ENCODE measurements at regions not wholly inside any gene's neighbourhood (a gene's known extent, or its start where the extent isn't known, plus 50 kb on each side); places are given as distances from the start of the nearest gene placed in this dataset.
"Not testable (repeated sequence)": the region's sequence is repeated elsewhere in the genome, so short reads cannot be mapped to it uniquely, and the experiment has no call there.

DNA sequence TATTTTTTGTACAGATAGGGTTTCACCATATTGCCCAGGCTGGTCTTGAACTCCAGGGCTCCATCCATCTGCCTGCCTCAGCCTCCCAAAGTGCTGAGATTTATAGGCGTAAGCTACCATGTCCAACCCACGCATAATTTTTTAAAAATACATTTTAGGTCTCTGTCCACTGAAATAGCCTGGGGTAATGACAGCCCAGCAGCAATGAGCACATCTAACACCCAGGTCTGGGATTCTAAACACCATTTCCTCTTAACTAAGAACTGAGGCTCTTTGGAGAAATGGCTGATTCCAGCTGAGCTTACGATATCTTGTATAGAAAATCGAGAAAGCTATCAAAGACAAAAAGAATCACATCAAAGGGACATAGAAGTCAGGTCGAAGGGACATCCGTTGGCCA is 245.3 kb downstream of the PARN start:
- no peak for ATAC-seq (ENCODE audit: poor library complexity)
- intact Hi-C loops (cut with DNase I) = no loop called here

DNA sequence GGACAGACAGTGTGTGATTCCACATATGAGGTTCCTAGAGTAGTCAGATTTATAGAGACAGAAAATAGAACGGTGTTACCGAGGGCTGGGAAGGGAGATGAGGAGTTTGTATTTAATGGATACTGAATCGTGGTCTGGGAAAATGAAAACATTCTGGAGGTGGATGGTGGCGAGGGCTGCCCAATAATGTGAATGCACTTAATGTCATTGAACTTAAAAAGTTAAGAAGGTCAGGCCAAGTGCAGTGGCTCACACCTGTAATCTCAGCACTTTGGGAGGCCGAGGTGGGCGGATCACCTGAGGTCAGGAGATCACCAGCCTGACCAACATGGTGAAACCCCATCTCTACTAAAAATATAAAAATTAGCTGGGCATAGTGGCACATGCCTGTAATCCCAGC is 246.2 kb downstream of the PARN start:
- DNase-seq; intact Hi-C loops (cut with DNase I); ATAC-seq (ENCODE audit: poor library complexity): not testable (repeated sequence)

More for the DNA sequence above, 245.3 kb downstream of the PARN start:
- DNase-seq = no peak

DNA sequence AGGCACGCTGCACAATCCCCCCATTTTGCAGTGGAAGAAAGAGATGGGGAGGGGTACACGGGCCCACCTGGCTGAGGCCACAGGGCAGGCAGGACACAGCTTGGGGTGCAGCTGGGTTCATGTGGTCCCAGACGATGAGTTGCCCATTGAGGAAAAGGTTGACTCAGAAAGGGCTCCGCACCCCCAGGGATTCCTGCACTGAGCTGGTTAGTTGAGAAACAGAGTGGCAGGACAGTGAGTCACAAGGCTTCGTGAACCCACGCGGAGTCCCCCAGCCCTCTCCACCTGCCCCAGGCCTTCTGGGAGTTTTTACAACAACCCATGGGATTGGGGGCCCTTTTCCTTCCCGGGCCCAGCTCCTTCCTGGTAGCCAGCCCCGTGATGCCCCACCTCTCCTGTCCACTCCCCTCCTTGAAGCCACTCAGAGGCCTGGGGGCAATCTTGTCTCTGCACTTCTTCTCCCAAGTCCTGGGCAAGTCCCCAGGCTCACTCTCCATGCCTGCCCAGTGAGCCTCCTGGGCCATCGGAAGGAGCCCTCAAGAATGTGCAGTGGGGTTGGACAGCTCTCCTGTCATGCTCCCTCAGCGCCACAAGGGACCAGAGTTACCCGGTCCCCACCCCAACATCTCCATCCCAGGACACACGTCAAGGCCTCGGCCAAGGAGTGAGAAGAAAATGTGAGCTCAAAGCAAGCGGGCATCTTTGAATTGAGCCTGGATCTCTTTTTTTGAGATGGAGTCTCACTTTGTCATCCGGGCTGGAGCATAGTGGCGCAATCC is 251.2 kb downstream of the PARN start:
- intact Hi-C loops (cut with DNase I) = no loop called here
- DNase-seq (no peak), ATAC-seq (ENCODE audit: poor library complexity) (no peak)

DNA sequence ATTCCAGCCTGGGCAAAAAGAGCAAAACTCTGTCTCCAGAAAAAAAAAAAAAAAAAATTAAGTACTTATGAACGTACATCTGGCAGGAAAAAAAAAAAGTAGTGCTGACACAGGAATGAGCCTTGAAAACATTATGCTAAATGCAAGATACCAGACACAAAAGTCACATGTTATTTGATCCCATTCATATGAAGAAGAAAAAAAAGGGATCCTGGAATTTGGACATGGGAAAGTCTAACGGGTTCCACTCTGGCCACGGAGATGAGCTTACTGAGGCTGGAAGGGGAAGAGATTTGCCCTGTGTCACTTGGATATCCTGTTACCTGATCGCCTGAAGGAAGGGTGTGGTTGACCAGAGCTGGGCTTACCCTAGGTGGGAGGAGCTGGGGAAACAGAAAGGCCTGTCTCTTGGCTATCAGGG is 251.9 kb downstream of the PARN start:
- no peak for DNase-seq
- no peak for ATAC-seq (ENCODE audit: poor library complexity)
- intact Hi-C loops (cut with DNase I) = no loop called here

DNA sequence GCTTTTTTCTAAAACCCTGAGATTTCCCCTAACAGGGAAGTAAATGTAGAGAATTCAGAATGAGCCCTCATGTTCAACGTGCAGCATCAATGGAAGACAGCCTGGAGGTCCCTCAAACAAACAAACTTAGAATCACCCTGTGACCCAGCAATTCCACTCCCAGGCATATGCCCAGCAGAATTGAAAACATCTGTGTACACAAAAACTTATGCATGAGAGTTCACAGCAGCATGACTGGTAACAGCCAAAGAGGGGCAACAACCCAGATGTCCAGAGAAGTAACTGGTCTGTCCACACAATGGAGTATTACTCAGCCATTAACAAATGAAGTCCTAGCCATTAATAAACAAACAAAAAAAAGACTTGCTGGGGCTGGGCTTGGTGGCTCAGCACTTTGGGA is 252.7 kb downstream of the PARN start:
- DNase-seq = no peak
- intact Hi-C loops (cut with DNase I) = no loop called here
- ATAC-seq (ENCODE audit: poor library complexity) = no peak

DNA sequence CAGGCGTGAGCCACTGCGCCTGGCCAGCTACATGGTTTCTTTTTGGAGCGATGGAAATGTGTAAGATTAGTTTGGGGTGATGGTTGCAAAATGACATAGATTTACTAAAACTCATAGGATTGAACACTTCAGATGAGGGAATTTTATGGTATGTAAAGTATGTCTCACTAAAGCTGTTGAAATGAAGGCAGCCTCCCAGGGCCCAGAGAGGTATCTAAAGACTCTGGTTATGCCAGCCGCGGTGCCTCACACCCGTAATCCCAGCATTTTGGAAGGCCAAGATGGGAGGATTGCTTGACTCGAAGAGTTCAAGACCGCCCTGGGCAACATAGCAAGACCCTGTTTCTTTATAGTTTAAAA is 254.9 kb downstream of the PARN start:
- DNase-seq (no peak), ATAC-seq (ENCODE audit: poor library complexity) (no peak)
- intact Hi-C loops (cut with DNase I) = no loop called here

DNA sequence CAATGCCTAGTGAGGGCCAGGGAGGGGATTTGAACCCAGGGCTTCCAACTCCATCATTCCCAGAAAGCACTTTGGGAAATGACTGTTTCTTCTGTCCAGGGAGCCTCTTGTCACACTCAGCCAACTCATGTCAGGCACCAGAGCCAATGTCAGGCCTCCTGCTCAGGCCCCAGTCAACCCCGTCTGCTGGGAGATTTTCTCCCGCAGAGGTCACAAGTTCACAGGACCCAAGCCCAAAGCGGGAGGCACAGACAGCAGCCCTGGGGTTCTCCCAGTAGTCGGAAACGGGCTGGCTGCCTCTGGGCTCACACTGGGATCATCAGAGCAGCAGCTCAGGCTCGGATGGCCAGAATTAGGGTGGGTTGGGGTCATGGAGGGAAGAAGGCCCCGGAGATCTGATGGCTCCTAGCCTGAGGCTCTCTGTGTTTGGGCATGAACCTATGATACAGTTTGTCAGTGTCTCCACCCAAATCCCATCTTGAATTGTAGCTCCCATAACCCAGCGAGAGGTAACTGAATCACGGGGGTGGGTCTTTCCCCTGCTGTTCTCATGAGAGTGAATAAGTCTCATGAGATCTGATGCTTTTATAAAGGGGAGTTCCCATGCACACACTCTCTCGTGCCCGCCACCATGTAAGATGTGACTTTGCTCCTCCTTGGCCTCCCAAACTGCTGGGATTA is 255.5 kb downstream of the PARN start:
- DNase-seq (no peak), ATAC-seq (ENCODE audit: poor library complexity) (no peak)
- intact Hi-C loops (cut with DNase I) = no loop called here

DNA sequence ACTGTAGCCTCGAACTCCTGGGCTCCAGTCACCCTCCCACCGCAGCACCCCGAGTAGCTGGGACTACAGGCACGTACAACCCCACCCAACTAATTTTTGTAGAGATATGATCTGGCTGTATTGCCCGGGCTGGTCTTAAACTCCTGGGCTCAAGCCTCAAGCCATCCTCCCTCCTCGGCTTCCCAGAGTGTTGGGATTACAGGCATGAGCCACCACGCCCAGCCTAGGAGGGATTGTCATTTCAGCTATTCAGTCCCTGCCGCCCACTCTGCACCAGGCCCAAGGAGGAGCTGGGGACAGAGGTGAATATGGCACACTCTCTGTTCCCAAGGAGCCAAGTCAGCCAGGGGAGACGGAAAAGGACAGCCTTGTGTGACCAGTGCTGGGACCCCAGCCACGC is 256.2 kb downstream of the PARN start:
- intact Hi-C loops (cut with DNase I) = no loop called here
- no peak for DNase-seq
- no peak for ATAC-seq (ENCODE audit: poor library complexity)

DNA sequence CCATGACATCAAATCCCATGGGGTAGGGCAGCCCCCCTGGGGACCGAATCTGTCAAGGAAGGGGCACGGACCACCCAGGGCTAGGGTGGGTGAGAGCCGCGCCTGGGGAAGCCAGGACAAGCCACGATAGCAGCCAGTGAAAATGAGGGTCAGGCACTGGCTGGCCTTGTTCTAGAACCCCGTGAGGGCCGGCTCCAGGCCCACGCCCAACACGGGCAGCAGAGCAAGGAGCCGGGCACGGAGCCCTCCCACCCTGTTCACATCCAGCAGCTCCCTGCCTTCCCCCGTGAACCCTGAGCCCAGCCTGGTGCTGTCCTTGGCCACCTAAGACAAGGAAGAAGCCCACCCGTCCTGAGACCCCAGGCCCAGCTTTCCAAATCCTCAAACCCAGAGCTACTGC is 256.7 kb downstream of the PARN start:
- ATAC-seq (ENCODE audit: poor library complexity) = no peak
- no peak for DNase-seq
- intact Hi-C loops (cut with DNase I) = no loop called here

DNA sequence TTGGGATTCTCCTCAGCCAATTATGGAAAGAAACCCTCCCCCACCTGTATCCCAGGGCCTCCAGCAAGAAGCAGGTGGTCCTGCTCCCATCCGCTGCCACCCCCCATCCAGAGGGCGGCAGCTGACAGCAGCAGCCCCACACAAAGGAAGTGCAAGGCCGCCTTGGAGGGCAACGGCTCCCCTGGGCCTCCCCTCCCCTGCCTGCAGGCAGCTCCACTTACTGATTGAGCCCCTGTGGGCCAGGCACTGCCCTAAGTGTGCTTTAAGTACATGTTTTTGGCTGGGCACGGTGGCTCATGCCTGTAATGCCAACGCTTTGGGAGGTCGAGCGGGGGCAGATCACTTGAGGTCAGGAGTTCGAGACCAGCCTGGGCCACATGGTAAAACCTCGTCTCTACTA is 257.6 kb downstream of the PARN start:
- intact Hi-C loops (cut with DNase I) = no loop called here
- ATAC-seq (ENCODE audit: poor library complexity) (peak; percentile 22), DNase-seq (no peak)

DNA sequence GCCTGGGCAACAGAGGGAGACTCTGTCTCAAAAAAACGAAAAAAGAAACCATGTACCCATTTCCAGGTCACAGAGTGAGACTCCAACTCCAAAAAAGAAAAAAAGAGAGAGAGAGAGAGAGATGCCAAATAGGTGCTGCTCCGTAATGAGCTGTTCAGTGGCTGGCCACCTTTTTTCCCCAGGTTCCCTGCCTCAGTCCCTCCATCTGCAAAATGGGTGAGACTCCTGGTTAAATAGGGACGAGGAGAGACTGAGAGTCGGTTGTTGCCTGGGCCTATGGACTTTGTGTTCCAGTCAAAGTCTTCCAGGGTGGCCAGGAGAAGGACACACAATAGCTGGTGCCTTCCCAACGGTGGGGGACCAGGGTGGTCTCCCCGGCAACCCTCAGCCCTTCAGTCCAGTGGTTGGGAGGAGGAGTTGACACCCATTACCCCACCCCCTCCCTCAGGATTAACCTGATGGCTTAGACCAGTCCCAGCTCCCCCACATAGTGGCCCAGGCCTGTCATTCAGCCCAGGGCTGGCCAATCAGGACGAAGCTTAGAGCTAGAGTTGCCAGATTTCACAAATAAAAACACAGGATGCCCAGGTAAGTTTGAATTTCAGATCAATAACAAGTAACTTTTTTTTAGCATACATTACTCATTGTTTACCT is 258.2 kb downstream of the PARN start:
- no peak for ATAC-seq (ENCODE audit: poor library complexity)

DNA sequence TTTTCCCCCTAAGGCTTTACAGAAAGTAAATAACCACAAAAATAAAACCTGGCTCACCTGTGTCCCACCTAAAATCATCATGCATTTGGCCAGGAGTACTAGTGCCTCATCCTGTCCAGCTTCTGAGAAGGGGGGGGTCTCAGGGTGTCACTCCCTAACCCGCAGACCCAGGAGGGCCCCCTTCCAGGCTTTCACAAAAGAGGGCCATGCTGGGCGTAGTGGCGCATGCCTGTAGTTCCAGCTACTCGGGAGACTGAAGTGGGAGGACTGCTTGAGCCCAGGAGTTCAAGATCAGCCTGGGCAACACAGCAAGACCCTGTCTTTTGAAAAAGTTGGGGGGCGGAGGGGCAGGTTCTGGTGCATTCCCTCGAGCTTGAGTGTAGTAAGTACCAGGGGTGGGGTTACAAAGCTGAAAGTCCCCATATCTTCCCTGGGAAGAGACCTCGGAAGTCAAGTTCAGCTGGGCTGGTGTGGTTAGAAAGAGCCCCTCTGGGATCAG is 259.3 kb downstream of the PARN start:
- intact Hi-C loops (cut with DNase I) = no loop called here
- DNase-seq = no peak
- ATAC-seq (ENCODE audit: poor library complexity) = no peak

More for the DNA sequence above, 258.2 kb downstream of the PARN start:
- intact Hi-C loops (cut with DNase I) = no loop called here
- DNase-seq = no peak

DNA sequence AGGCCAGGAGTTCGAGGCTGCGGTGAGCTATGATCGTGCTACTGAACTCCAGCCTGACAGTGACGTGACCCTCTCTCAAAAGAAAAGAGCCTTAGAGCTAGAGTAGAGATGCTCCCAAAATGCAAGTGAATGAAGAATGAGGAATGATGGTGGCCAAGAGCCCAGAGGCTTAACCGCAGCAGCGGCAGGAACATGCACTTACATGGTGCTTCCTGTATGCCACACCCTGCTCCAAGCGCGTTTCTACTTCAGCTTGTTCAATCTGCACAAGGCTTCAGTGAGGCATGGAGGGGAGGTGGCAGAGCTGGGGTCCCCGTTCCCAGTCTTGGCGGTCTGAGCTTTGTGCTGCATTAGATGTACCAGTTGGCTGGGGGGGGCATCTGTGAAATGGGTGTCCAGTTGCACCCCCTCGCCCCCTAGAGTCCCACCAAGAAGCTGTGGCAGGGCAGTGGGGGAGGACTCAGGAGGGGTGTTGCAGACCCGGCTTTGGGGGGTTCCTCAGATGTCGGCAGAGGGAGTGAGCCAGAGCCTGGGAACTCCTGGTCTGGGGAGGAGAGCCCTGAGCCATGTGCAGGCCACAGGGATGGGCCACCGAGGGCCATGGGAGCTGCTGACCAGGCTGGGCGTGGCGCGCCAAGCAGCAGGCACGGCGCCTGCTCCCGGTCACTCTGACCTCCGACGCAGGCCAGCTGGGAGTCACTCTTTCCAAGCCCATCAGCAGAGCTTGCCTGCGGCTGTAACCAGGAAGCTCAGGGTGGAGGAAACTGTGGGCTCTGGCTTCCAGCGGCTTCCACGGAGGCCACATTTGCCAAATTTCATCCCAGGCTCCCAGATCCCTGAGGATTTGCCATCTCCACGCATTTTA is 260.1 kb downstream of the PARN start:
- peak; percentile 88 for ATAC-seq (ENCODE audit: poor library complexity)
- DNase-seq = peak; percentile 82
- intact Hi-C loops (cut with DNase I) = no loop called here

DNA sequence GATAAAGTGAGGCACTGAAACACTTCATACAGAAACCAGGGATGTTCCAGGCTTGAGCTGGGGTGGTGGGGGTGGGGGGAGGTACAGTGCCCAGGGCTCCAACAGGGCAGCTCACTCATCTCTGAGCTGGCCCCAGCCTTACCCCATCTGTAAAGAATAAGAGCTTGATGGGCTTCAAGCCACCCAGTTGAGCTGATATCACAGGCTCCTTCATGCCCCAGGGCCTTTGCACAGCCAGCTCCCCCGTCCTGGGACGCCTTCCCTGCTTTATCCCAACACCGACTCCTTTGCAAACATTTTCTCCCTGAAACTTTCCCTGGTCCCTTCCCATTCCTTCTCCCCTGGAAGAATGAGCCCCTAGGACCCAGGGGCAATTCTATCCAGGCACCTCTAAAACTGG is 261.7 kb downstream of the PARN start:
- DNase-seq = no peak
- no peak for ATAC-seq (ENCODE audit: poor library complexity)
- intact Hi-C loops (cut with DNase I) = no loop called here

DNA sequence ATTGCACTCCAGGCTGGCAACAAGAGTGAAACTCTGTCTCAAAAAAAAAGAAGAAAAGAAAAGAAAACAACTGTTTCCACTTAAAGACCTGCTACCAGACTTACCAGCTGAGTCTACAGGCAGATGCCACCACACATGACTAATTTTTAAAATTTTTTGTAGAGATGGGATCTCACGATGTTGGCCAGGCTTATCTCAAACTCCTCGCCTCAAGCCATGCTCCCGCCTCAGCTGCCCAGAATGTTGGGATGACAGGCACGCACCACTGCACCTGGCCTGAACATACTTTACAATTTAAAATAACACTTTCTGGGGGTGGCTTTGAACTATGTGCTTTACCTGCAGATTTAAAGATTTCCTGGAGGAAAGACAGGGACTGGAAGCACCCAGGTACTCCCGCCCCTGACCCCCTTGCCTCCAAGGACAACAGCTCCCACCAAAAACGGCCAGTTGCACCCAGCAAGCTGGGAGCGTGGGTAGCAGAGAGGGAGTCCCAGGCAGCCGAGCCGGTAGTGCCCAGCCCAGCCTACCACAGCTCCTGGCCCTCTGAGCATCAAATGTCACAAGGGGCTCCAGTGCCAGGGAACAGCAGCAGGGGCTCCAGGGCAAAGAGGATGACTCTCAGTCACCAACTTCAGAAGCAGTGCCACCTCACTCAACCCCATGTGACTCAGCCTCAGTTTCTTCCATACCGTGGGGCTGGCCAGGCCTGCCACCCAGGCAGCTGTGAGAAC is 262.9 kb downstream of the PARN start:
- no peak for ATAC-seq (ENCODE audit: poor library complexity)
- intact Hi-C loops (cut with DNase I) = no loop called here

DNA sequence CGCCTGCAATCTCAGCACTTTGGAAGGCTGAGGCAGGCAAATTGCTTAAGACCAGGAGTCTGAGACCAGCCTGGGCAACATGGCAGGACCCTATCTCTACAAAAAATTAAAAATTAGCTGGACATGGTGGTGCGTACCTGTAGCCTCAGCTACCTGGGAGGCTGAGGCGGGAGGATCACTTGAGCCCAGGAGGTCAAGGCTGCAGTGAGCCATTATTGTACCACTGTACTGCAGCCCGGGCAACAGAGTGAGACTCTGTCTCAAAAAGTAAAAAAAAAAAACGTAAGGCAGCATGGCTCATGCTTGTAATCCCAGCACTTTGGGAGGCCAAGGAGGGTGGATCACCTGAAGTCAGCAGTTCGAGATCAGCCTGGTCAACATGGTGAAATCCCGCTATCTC is 263.6 kb downstream of the PARN start:
- DNase-seq (no peak), ATAC-seq (ENCODE audit: poor library complexity) (no peak)
- intact Hi-C loops (cut with DNase I) = no loop called here

More for the DNA sequence above, 262.9 kb downstream of the PARN start:
- DNase-seq = no peak

DNA sequence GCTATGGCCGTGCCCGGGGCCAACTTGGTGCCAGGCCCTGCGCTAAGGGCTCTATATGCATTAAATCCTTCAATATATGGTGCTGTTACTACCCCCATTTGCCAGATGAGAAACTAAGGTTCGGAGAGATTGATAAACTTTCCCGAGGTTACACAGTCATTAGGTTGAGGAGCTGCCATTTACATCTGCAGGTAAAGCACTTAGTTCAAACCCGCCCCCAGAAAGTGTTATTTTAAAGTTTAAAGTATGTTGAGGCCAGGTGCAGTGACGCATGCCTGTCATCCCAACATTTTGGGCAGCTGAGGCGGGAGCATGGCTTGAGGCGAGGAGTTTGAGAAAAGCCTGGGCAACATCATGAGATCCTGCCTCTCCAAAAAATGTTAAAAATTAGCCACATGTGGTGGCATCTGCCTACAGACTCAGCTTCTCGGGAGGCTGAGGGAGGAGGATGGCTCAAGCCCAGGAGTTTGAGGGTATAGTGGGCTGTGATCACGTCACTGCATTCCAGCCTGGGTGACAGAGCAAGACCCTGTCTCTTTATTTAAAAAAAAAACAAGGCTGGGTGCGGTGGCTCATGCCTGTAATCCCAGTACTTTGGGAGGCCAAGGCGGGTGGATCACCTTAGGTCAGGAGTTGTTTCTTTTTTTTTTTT is 264.7 kb downstream of the PARN start:
- DNase-seq (no peak), ATAC-seq (ENCODE audit: poor library complexity) (no peak)
- intact Hi-C loops (cut with DNase I) = no loop called here

Measured in Right ventricle myocardium superior (tissue), 1 donor.